ENCODE measurements at regions not wholly inside any gene's neighbourhood (a gene's known extent, or its start where the extent isn't known, plus 50 kb on each side); places are given as distances from the start of the nearest gene placed in this dataset.

DNA sequence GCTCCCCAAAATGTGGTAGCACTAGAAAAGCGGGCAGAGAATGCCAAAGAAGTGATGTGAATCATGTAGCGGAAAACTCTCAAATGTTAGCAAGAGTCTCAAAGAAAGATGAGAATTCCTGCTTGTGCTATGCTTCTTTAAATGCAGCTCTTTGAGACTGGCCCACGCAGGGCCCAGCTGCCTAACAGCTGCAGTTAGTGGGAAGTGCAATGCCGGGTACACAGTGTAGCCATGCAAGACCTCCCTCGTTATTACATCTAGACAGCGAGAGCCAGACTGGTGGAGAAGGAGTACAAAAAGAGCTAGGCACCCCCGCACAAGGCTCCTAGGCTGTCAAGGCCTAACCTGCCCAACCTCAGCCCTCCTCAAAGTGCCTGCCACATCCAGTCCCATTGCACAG lies 201.7 kb upstream of the PRDM1 start:
- no peak for TF ChIP-seq MYNN (tag by site-specific recombination; IDR thresholded peaks at IDR 0.05; ENCODE audit: borderline replicate concordance)
- TF ChIP-seq, protein P1, sequence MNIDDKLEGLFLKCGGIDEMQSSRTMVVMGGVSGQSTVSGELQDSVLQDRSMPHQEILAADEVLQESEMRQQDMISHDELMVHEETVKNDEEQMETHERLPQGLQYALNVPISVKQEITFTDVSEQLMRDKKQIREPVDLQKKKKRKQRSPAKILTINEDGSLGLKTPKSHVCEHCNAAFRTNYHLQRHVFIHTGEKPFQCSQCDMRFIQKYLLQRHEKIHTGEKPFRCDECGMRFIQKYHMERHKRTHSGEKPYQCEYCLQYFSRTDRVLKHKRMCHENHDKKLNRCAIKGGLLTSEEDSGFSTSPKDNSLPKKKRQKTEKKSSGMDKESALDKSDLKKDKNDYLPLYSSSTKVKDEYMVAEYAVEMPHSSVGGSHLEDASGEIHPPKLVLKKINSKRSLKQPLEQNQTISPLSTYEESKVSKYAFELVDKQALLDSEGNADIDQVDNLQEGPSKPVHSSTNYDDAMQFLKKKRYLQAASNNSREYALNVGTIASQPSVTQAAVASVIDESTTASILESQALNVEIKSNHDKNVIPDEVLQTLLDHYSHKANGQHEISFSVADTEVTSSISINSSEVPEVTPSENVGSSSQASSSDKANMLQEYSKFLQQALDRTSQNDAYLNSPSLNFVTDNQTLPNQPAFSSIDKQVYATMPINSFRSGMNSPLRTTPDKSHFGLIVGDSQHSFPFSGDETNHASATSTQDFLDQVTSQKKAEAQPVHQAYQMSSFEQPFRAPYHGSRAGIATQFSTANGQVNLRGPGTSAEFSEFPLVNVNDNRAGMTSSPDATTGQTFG (tag by site-specific recombination; IDR thresholded peaks at IDR 0.05; ENCODE audit: borderline replicate concordance), result no peak
- no peak for TF ChIP-seq ZNF510 (tag by site-specific recombination; IDR thresholded peaks at IDR 0.05; ENCODE audit: insufficient replicate concordance)
- TF ChIP-seq, protein P2, sequence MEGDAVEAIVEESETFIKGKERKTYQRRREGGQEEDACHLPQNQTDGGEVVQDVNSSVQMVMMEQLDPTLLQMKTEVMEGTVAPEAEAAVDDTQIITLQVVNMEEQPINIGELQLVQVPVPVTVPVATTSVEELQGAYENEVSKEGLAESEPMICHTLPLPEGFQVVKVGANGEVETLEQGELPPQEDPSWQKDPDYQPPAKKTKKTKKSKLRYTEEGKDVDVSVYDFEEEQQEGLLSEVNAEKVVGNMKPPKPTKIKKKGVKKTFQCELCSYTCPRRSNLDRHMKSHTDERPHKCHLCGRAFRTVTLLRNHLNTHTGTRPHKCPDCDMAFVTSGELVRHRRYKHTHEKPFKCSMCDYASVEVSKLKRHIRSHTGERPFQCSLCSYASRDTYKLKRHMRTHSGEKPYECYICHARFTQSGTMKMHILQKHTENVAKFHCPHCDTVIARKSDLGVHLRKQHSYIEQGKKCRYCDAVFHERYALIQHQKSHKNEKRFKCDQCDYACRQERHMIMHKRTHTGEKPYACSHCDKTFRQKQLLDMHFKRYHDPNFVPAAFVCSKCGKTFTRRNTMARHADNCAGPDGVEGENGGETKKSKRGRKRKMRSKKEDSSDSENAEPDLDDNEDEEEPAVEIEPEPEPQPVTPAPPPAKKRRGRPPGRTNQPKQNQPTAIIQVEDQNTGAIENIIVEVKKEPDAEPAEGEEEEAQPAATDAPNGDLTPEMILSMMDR (tag by site-specific recombination; IDR thresholded peaks at IDR 0.05), result no peak
- TF ChIP-seq, protein P3, sequence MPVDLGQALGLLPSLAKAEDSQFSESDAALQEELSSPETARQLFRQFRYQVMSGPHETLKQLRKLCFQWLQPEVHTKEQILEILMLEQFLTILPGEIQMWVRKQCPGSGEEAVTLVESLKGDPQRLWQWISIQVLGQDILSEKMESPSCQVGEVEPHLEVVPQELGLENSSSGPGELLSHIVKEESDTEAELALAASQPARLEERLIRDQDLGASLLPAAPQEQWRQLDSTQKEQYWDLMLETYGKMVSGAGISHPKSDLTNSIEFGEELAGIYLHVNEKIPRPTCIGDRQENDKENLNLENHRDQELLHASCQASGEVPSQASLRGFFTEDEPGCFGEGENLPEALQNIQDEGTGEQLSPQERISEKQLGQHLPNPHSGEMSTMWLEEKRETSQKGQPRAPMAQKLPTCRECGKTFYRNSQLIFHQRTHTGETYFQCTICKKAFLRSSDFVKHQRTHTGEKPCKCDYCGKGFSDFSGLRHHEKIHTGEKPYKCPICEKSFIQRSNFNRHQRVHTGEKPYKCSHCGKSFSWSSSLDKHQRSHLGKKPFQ (tag by site-specific recombination; IDR thresholded peaks at IDR 0.05), result no peak
